Lower leg skin (tissue), 3 donors: ENCODE measurements at regions not wholly inside any gene's neighbourhood (a gene's known extent, or its start where the extent isn't known, plus 50 kb on each side); places are given as distances from the start of the nearest gene placed in this dataset.

ENCODE experiments used
- CTCF ChIP-seq, 3 donors: fragments of 450-650 bp; IDR thresholded peaks; one replicate each; pipeline ENCODE4 v1.5.1; 2016; ENCODE audit warnings: antibody characterized with exemption in 3 of 3, mild to moderate bottlenecking in 3 of 3, moderate library complexity in 2 of 3
- POLR2A ChIP-seq, 2 donors: fragments of 450-650 bp; IDR thresholded peaks; one replicate each; pipeline ENCODE4 v1.6.1; 2016 to 2017; ENCODE audit warnings: antibody characterized with exemption in 2 of 2, mild to moderate bottlenecking in 1 of 2, moderate library complexity in 1 of 2

- TF ChIP-seq POLR2A (IDR thresholded peaks at IDR 0.05) (no peak), CTCF (IDR thresholded peaks at IDR 0.05) (no peak)
These were observed 131.7 kb downstream of the DTWD1 start for GRCh38 chr15:49752517-49752916.
